ENCODE measurements at regions not wholly inside any gene's neighbourhood (a gene's known extent, or its start where the extent isn't known, plus 50 kb on each side); places are given as distances from the start of the nearest gene placed in this dataset.

- Histone ChIP-seq H3K4me1 (ENCODE audit: control insufficient read depth in 2 of 2, insufficient read depth in 2 of 2, low read length in 2 of 2) (no peaks in the 10 kb centered on the region), H3K36me3 (replicated peaks in 1 of 2; ENCODE audit: control extremely low read depth in 1 of 2, control insufficient read depth in 1 of 2, extremely low read depth in 1 of 2, insufficient read depth in 2 of 2, low read length in 1 of 2) (no peaks in the 10 kb centered on the region), H4K20me1 (ENCODE audit: control insufficient read depth, insufficient read depth, low read length, poor library complexity, severe bottlenecking) (no peaks in the 10 kb centered on the region), H3K79me2 (ENCODE audit: control insufficient read depth, insufficient read depth, low read length) (no peaks in the 10 kb centered on the region), H3K4me3 (ENCODE audit: control extremely low read depth in 1 of 5, extremely low read depth in 1 of 5, insufficient read depth in 1 of 5, low read depth in 2 of 5, low read length in 4 of 5) (no peak overlapping the region), H3K9ac (ENCODE audit: low read length) (no peak overlapping the region), H2AFZ (ENCODE audit: insufficient read depth, low read depth, low read length, poor library complexity, severe bottlenecking) (no peak overlapping the region), H3K4me2 (replicated peaks; ENCODE audit: low read depth, low read length, poor library complexity, severe bottlenecking) (no peak overlapping the region), H3K9me3 (ENCODE audit: control extremely low read depth in 1 of 3, control insufficient read depth in 2 of 3, insufficient read depth in 1 of 3, low read length in 2 of 3) (peaks cover 0 to 15% (median 5%) of the 10 kb centered on the region in 3 donors), H3K27ac (ENCODE audit: low read length in 2 of 2) (no peak overlapping the region), H3K27me3 (replicated peaks in 1 of 4; ENCODE audit: control extremely low read depth in 1 of 4, control insufficient read depth in 3 of 4, insufficient read depth in 4 of 4, low read length in 3 of 4) (no peaks in the 10 kb centered on the region)
- ATAC-seq (ENCODE audit: low read depth) (no peak), DNase-seq (no peak)
- no peak overlapping the region for H3K4me3 Mint-ChIP-seq
- H3K27me3 Mint-ChIP-seq: no peaks in the 10 kb centered on the region
- H3K27ac Mint-ChIP-seq: no peak overlapping the region
- H3K9me3 Mint-ChIP-seq (ENCODE audit: insufficient read depth): peaks cover 4% of the 10 kb centered on the region
- WGBS (ENCODE audit: insufficient coverage): 92% methylated on average over 1 of the region's 1 CpG
- TF ChIP-seq EZH2 (IDR thresholded peaks at IDR 0.05; ENCODE audit: borderline replicate concordance, insufficient read depth, low read depth, low read length, poor library complexity, severe bottlenecking): no peak
- TF ChIP-seq, protein P1, sequence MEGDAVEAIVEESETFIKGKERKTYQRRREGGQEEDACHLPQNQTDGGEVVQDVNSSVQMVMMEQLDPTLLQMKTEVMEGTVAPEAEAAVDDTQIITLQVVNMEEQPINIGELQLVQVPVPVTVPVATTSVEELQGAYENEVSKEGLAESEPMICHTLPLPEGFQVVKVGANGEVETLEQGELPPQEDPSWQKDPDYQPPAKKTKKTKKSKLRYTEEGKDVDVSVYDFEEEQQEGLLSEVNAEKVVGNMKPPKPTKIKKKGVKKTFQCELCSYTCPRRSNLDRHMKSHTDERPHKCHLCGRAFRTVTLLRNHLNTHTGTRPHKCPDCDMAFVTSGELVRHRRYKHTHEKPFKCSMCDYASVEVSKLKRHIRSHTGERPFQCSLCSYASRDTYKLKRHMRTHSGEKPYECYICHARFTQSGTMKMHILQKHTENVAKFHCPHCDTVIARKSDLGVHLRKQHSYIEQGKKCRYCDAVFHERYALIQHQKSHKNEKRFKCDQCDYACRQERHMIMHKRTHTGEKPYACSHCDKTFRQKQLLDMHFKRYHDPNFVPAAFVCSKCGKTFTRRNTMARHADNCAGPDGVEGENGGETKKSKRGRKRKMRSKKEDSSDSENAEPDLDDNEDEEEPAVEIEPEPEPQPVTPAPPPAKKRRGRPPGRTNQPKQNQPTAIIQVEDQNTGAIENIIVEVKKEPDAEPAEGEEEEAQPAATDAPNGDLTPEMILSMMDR (IDR thresholded peaks at IDR 0.05): no peak
- ChIA-PET POLR2A (no interaction called here), CTCF (no interaction called here)
- H3K4me1 Mint-ChIP-seq: no peaks in the 10 kb centered on the region
- intact Hi-C loops (cut with micrococcal nuclease): no loop called here
Measured at GRCh38 chr1:5369223-5369622, 623.0 kb downstream of the NPHP4 start.

DNA sequence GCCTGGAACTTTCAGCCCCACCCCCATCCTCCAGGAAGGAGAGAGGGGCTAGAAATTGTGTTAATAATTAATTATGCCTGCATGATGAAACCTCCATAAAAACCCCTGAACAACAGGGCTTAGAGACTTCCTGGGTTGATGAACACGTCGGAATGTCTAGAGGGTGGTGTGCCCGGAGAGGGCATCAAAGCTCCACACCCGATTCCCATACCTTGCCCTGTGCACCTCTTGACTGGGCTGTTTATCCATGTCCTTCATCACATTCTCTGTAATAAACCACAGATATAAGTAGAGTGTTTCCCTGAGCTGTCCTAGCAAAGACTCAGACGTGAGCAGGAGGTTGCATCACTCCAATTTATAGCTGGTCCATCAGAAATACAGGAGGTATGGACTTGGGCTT is 624.0 kb downstream of the NPHP4 start:
- WGBS (ENCODE audit: insufficient coverage): 87% methylated on average over 3 of the region's 5 CpGs
- Mint-ChIP-seq H3K4me3 (no peak overlapping the region), H3K9me3 (ENCODE audit: insufficient read depth) (no peaks in the 10 kb centered on the region), H3K27me3 (no peaks in the 10 kb centered on the region), H3K4me1 (no peaks in the 10 kb centered on the region), H3K27ac (no peak overlapping the region)
- Histone ChIP-seq H3K27me3 (replicated peaks in 1 of 4; ENCODE audit: control extremely low read depth in 1 of 4, control insufficient read depth in 3 of 4, insufficient read depth in 4 of 4, low read length in 3 of 4) (no peaks in the 10 kb centered on the region), H3K79me2 (ENCODE audit: control insufficient read depth, insufficient read depth, low read length) (no peaks in the 10 kb centered on the region), H3K9ac (ENCODE audit: low read length) (no peak overlapping the region), H3K9me3 (ENCODE audit: control extremely low read depth in 1 of 3, control insufficient read depth in 2 of 3, insufficient read depth in 1 of 3, low read length in 2 of 3) (peaks cover 0 to 6% (median 0%) of the 10 kb centered on the region in 3 donors), H2AFZ (ENCODE audit: insufficient read depth, low read depth, low read length, poor library complexity, severe bottlenecking) (no peak overlapping the region), H3K4me1 (ENCODE audit: control insufficient read depth in 2 of 2, insufficient read depth in 2 of 2, low read length in 2 of 2) (no peaks in the 10 kb centered on the region), H3K27ac (ENCODE audit: low read length in 2 of 2) (no peak overlapping the region), H3K4me2 (replicated peaks; ENCODE audit: low read depth, low read length, poor library complexity, severe bottlenecking) (no peak overlapping the region), H4K20me1 (ENCODE audit: control insufficient read depth, insufficient read depth, low read length, poor library complexity, severe bottlenecking) (no peaks in the 10 kb centered on the region), H3K4me3 (ENCODE audit: control extremely low read depth in 1 of 5, extremely low read depth in 1 of 5, insufficient read depth in 1 of 5, low read depth in 2 of 5, low read length in 4 of 5) (no peak overlapping the region), H3K36me3 (replicated peaks in 1 of 2; ENCODE audit: control extremely low read depth in 1 of 2, control insufficient read depth in 1 of 2, extremely low read depth in 1 of 2, insufficient read depth in 2 of 2, low read length in 1 of 2) (no peaks in the 10 kb centered on the region)
- TF ChIP-seq EZH2 (IDR thresholded peaks at IDR 0.05; ENCODE audit: borderline replicate concordance, insufficient read depth, low read depth, low read length, poor library complexity, severe bottlenecking): no peak
- TF ChIP-seq, protein P1 (IDR thresholded peaks at IDR 0.05): no peak
- CTCF ChIA-PET: no interaction called here
- POLR2A ChIA-PET: no interaction called here
- intact Hi-C loops (cut with micrococcal nuclease): no loop called here
- ATAC-seq (ENCODE audit: low read depth): no peak
- no peak for DNase-seq
